ENCODE measurements at regions not wholly inside any gene's neighbourhood (a gene's known extent, or its start where the extent isn't known, plus 50 kb on each side); places are given as distances from the start of the nearest gene placed in this dataset.

DNA sequence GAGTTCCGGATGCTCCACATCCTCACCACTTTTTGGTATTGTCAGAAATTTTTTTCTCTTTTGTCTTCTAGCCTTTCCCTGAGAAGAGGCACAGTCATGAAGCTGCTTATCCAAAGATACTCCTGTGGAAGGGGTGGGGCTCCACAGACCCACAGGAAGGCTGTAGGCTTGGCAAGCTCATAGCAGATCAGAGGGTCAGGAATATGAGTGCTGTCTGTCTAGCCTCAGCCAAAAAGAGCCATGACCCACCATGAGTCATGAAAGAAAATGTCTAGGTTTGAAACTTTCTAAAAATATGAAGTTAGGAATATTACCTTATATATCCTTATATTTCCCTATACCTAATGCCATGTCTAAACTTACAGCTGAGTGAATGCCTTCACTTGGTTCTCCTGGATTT lies 118.2 kb upstream of the THBS1 start:
- TF ChIP-seq, protein P1, sequence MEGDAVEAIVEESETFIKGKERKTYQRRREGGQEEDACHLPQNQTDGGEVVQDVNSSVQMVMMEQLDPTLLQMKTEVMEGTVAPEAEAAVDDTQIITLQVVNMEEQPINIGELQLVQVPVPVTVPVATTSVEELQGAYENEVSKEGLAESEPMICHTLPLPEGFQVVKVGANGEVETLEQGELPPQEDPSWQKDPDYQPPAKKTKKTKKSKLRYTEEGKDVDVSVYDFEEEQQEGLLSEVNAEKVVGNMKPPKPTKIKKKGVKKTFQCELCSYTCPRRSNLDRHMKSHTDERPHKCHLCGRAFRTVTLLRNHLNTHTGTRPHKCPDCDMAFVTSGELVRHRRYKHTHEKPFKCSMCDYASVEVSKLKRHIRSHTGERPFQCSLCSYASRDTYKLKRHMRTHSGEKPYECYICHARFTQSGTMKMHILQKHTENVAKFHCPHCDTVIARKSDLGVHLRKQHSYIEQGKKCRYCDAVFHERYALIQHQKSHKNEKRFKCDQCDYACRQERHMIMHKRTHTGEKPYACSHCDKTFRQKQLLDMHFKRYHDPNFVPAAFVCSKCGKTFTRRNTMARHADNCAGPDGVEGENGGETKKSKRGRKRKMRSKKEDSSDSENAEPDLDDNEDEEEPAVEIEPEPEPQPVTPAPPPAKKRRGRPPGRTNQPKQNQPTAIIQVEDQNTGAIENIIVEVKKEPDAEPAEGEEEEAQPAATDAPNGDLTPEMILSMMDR (IDR thresholded peaks at IDR 0.05; ENCODE audit: insufficient read depth, missing control alignments): no peak
- DNase-seq (ENCODE audit: insufficient read length, low spot score) (no peak), FAIRE-seq (no peak)

DNA sequence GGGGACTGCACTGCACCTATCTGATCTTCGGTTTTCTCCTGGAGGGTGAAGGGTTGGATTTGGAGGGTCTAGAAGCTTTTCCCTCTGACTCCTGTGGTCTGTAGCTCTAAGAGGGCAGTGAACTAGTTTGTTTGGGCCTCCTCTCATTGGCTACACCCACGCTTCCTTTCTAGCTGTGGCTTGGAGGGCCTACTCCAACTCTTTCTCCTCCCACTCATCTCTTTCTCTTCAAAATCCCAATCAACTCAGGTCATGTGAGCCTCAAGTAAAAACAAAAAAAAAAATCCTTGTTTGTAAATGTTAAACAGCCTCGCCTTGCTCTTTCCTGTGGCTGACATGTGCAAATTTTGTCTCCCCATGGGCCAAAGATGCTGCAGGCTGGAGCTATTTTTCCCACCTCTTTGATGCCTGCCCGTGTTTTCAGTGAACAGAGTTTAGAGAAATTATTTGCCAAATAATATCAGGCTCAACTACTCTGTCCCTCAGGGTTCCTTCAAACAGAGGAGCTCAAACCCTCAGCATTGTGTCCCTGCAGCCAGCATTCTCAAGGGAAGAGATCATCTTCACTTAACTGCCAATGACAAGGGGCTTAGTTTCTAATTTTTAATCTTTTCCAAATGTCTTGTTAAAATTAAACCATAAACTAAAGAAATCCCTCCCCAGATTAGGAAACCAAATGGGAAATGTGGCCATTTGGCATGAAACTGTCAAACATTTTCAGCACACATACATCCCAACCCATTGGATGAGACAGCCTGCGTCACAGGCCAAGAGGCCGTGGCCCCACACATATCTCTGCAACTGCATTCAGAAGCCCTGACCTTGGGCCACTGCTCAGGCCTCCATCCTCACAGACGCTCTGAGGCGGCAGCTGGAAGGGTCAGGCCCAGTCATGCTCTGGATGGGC lies 114.8 kb upstream of the THBS1 start:
- TF ChIP-seq, protein P1 (IDR thresholded peaks at IDR 0.05; ENCODE audit: insufficient read depth, missing control alignments): no peak
- no peak for FAIRE-seq
- no peak for DNase-seq (ENCODE audit: insufficient read length, low spot score)

DNA sequence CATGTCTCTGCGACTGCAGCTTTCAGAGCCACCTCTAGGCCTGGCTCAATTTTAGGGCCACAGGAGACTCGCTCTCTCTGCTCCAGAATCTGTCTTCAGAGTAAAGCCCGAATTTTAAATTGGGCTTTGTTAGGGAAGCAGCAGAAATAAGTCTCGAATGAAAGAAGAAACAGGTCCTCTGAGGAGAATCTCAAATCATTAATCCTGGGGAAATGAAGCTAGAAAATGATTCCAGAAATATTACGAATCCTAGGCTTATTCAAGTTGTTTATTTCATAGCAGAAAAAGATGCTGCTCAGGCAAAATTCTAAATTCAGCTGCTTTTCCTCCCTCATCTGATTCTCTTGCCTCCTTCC lies 114.2 kb upstream of the THBS1 start:
- no peak for DNase-seq (ENCODE audit: insufficient read length, low spot score)
- TF ChIP-seq, protein P1 (IDR thresholded peaks at IDR 0.05; ENCODE audit: insufficient read depth, missing control alignments): no peak
- no peak for FAIRE-seq

DNA sequence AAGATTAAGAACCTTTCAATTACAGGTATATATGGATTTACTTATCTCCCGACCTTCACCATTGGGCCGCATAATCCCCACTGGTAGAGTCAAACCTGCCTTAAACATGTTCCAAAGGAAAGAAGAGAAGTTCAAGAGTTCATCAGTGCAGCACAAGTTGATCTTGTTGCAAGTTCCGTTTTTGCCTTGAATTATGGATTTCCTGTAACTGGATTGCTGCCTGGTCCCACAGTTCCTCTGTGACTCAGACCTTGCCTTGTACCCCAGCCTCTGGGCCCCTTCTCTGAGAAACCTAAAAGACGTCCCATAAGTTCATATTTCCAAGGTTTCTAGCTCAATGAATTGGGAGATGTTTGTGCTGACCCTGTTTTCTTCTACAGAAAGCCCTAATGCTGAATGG lies 112.5 kb upstream of the THBS1 start:
- FAIRE-seq (no peak), DNase-seq (ENCODE audit: insufficient read length, low spot score) (no peak)

DNA sequence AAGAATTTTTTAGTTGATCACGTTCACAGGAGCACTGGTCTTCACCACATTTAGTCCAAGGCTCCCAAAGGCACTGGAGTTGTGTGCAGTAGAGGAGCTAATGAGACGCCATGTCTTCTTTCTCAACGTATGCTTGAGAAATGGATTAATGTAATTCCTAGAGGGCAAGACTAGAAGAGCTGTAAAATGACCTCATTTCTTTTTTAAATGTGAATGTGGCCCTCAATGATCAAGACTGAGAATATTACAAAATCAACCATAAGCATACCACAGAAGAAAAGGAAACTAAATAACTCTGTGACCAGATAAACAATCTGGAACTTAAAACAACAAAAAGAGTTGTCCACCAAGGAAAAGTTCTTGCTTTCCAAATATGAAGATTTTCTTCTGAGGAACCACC lies 112.1 kb upstream of the THBS1 start:
- TF ChIP-seq, protein P1 (IDR thresholded peaks at IDR 0.05; ENCODE audit: insufficient read depth, missing control alignments): no peak
- FAIRE-seq (no peak), DNase-seq (ENCODE audit: insufficient read length, low spot score) (no peak)

More for the DNA sequence above, 112.5 kb upstream of the THBS1 start:
- TF ChIP-seq, protein P1 (IDR thresholded peaks at IDR 0.05; ENCODE audit: insufficient read depth, missing control alignments): no peak

DNA sequence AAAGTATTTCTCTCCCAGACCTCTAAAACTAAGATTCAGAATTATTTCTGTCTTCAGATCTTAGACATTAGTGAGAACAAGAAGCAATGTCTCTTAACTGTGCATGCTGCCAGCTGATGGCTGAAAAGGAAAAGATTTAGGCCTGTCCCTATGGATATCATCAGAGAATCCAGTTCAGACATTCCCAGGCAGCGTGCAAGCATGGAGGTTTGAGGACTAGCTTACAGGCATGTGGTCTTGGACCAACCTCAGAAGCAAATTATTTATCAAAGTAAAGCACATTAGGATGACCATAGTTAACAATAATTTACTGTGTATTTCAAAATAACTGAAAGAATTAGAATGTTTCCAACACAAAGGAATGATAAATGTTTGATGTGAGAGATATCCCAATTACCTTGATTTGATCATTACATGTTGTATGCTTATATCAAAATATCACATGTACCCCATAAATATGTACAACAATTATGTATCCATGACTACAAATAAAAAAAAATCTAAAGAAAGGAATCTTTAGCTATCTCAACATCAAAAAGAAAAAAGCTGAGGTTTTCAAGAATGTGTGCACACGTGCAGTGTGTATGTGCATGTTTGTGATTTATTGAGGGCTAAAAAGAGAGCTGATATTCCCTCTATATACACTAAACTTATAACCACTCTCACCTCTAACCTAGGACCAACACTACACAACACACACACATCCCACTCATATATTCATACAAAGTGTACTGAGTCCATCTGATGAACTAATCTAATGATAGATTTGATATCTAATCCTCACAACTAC lies 108.9 kb upstream of the THBS1 start:
- FAIRE-seq (no peak), DNase-seq (ENCODE audit: insufficient read length, low spot score) (no peak)
- TF ChIP-seq, protein P1 (IDR thresholded peaks at IDR 0.05; ENCODE audit: insufficient read depth, missing control alignments): no peak

All from D721Med (cell line).